Mucosa of descending colon (tissue), 3 donors: ENCODE measurements at regions not wholly inside any gene's neighbourhood (a gene's known extent, or its start where the extent isn't known, plus 50 kb on each side); places are given as distances from the start of the nearest gene placed in this dataset.

Experiments used
- ATAC-seq: fragments of 200-7000 bp; cut with Tn5 transposase; one replicate; pipeline ENCODE4 v1.9.1; 2020; ENCODE audit warnings: mild to moderate bottlenecking, moderate library complexity
- DNase-seq, 3 donors: peaks; one replicate each; pipeline ENCODE4 v3.0.0-alpha.2; 2020
- H3K36me3 ChIP-seq: fragments of 200-600 bp; one replicate; pipeline ENCODE4 v1.8.0; 2021; ENCODE audit warnings: low read depth, mild to moderate bottlenecking
- H3K4me1 ChIP-seq: fragments of 200-600 bp; one replicate; pipeline ENCODE4 v1.8.0; 2021; ENCODE audit warnings: low read depth, mild to moderate bottlenecking
- H3K4me3 ChIP-seq: fragments of 200-600 bp; one replicate; pipeline ENCODE4 v1.8.0; 2021; ENCODE audit warnings: mild to moderate bottlenecking
- H3K9me3 ChIP-seq: fragments of 200-600 bp; one replicate; pipeline ENCODE4 v1.8.0; 2021; ENCODE audit warnings: mild to moderate bottlenecking
- intact Hi-C, 2 donors: fragments of 100-400 bp; cut with DNase I in 1 of 2; cut with micrococcal nuclease in 1 of 2; formaldehyde crosslinking; loops; one replicate each; pipeline versions ENCODE4 v1.11.0 to v1.11.1; 2022; cut with DNase I, micrococcal nuclease
- TF ChIP-seq, protein P1 (sequence below): fragments of 200-600 bp; IDR thresholded peaks from one replicate; pipeline ENCODE4 v1.8.0; 2022; ENCODE audit warnings: antibody characterized with exemption, mild to moderate bottlenecking
- donor health status: DM: no; HTN: no; CAD: no; lungs with moderate emphysema.
- donor health status: DM: no; HTN: no; CAD: no.
- donor health status: DM: no; HTN: yes; CAD: no.

DNA sequence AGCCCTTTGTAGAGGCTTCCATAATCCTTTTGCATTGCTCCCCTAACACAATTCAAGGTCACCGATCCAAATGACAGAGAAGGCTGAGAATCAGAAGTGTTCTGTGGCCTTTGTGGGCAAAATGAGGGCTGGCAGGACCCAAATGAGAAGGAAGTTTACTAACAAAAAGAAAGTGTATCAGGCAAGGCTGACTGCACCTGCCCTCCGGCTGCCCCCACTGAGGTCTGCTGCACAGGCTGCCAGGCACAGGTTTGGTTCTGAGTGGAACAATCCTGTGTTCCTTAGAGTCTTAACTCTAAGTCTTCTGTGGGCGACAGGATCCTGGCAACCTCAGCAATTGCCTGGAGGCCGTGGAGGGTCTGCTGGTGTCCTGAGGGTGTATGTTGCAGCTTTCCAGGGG, 568.5 kb downstream of the CMPK2 start:
- ATAC-seq (no peak), DNase-seq (no peak)
- no peaks in the 10 kb centered on the region for H3K4me1 ChIP-seq
- intact Hi-C loops, result no loop called here
- H3K9me3 ChIP-seq, result no peaks in the 10 kb centered on the region
- no peak overlapping the region for H3K4me3 ChIP-seq
- H3K36me3 ChIP-seq, result no peaks in the 10 kb centered on the region
- TF ChIP-seq, protein P1, sequence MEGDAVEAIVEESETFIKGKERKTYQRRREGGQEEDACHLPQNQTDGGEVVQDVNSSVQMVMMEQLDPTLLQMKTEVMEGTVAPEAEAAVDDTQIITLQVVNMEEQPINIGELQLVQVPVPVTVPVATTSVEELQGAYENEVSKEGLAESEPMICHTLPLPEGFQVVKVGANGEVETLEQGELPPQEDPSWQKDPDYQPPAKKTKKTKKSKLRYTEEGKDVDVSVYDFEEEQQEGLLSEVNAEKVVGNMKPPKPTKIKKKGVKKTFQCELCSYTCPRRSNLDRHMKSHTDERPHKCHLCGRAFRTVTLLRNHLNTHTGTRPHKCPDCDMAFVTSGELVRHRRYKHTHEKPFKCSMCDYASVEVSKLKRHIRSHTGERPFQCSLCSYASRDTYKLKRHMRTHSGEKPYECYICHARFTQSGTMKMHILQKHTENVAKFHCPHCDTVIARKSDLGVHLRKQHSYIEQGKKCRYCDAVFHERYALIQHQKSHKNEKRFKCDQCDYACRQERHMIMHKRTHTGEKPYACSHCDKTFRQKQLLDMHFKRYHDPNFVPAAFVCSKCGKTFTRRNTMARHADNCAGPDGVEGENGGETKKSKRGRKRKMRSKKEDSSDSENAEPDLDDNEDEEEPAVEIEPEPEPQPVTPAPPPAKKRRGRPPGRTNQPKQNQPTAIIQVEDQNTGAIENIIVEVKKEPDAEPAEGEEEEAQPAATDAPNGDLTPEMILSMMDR, result no peak

DNA sequence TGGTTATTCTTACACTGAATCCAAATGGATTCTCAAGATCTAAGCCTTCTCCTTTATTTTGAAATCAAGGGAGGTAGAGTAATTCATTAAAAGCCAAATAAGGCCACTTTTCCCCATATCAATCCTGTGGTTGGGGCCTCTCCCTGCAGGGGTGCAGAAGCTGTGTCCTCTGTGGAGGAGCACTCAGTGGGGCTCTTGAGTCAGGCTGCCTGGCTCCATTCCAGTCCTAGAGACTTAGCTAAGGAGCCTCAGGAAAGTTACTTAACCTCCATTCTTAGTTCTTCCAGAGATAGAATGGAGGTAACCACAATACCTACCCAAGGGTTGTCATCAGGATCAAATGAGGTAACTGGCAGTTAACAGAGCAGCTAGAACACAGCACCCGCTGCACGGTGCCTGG, 564.3 kb downstream of the CMPK2 start:
- Histone ChIP-seq H3K36me3 (no peaks in the 10 kb centered on the region), H3K4me3 (no peak overlapping the region), H3K4me1 (no peaks in the 10 kb centered on the region), H3K9me3 (no peaks in the 10 kb centered on the region)
- ATAC-seq (no peak), DNase-seq (no peak)
- TF ChIP-seq, protein P1, result no peak
- intact Hi-C loops, result no loop called here

DNA sequence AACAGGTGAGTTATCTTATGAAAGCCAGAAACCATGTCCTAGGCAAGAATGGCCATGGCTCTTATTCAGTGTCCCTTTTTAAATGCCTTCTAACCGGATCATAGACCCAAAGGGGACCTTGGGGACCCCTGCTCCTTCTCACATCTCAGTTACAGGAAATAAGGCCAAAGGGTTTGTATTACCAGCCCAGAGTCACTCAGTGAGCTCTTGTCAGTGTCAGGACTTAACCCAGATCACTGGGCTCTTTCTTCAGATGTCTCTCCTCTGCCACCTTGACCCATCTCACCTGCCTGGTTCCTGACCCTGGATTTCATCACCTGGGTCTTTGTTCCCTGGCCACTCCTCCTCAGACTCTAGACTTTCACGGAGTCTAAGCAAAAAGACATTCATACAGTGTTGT, 556.7 kb downstream of the CMPK2 start:
- intact Hi-C loops, result no loop called here

DNA sequence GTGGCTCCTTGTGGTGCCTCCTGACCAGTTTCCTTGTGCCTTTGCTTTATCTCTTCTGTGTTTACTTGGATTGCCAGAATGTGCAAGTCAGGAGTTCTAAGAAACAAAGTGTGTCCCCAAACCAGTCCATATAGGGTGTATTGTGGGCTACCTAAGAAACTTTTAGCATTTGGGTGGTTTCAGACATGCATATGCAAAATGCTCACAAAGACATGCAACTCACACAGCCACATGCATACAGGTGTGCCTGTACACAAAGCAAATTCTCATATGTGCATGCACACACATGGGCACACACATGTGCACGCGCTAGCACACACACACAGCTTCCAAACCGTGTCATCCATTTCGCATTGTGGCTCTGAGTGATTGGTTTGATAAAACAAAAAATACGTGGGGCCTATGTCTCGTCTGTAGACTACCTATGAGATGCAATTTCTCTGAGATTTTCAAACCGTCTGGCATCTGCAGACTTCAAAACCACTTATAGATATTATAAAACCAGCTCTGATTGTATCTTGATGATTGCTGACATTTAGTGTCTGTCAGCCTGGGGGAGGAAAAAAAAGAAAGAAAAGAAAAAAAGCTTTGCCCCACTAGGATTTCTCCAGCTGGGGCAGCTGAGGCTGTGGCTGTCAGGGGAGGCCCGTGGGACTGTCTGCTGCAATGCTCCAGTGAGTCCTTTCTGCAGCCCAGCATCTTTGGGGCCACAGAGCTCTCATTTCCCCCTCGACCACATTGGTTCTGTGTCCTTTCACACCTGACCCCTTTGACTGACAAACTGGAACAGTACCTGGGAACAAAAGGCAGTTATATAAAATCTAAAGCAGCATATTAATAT, 556.1 kb downstream of the CMPK2 start:
- H3K9me3 ChIP-seq, result no peaks in the 10 kb centered on the region
- no peak overlapping the region for H3K4me3 ChIP-seq
- ATAC-seq (no peak), DNase-seq (no peak)
- intact Hi-C loops, result loop anchor here in 1 of 2 donors (10.0 kb wide), 1 partner anchor 335 kb away; no protein-coding TSS in a partner anchor
- TF ChIP-seq, protein P1, result no peak
- no peaks in the 10 kb centered on the region for H3K36me3 ChIP-seq
- H3K4me1 ChIP-seq, result no peaks in the 10 kb centered on the region

More for the DNA sequence above, 556.7 kb downstream of the CMPK2 start:
- Histone ChIP-seq H3K9me3 (no peaks in the 10 kb centered on the region), H3K4me1 (no peaks in the 10 kb centered on the region), H3K4me3 (no peak overlapping the region), H3K36me3 (no peaks in the 10 kb centered on the region)
- TF ChIP-seq, protein P1, result no peak
- DNase-seq (no peak), ATAC-seq (no peak)

DNA sequence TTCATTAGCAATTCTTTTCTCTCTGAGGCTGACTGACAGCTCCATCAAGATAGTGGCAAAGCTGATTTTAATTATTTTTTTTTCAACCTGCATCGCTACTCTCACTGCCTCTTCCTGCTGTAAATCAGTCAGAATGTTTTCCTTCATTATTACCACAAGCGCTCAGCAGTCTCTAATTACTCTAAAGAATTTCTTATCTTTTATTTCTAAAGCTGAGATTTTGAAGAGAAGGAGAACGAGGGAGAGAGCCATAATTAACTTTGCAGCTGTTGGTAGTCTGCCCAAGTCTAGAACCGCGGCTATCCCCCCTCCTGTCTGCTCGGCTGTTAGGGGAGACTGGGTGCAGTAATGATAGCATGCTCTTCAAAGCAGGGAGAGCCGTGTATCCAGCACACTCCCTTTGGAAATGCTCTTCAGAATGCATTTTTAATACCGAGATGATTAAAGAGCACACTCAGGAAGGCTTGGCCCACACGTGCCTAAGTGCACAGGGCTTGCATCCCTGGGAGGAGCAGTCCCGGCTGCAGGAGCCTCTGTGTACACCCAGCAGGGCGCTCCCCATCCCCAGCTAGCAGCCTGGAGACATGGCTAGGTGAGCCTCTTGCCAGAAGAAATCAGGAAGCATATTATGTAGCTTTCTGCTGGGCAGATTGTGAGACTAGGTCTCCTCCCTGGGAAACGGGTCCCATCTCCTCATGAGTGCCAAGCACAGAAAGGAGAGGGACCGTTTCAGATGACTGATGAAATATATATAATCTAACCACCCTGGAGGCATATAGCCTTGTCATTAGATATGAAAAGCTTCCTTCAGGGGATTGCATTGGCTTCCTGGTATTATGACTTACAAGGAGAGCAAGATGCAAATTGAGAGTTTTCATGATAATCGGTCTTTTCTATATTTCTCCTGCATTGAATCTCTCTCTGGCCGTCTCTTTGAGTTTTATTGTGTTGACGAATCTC, 555.2 kb downstream of the CMPK2 start:
- intact Hi-C loops, result loop anchor here in 1 of 2 donors (10.0 kb wide), 1 partner anchor 336 kb away; no protein-coding TSS in a partner anchor
- Histone ChIP-seq H3K9me3 (no peaks in the 10 kb centered on the region), H3K4me3 (no peak overlapping the region), H3K4me1 (no peaks in the 10 kb centered on the region), H3K36me3 (no peaks in the 10 kb centered on the region)
- ATAC-seq (no peak), DNase-seq (no peak)
- TF ChIP-seq, protein P1, result no peak
